ENCODE measurements at regions not wholly inside any gene's neighbourhood (a gene's known extent, or its start where the extent isn't known, plus 50 kb on each side); places are given as distances from the start of the nearest gene placed in this dataset.

DNA sequence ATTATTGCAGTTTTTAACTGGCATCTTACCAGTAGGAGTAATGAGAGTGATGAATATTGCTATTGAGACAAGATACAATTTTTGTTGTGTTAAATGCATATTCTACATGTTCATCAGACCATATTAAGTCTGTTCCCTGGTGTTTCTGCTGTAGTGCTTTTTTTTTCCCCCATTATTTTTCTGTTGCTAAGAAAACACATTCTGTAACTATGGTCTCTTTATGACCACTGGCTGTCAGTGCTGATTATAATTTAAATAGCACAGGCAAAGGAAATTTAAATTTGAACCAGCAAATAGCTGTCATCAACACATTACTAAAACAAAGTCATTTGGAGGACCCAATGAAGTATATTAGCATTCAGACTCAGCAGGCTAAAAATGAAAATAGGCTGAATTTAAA is 98.3 kb upstream of the ANKRD50 start:
- DNase-seq (ENCODE audit: low read depth) = no peak

GRCh38 chr4:124807421-124807820 is 94.9 kb upstream of the ANKRD50 start:
- no peak for DNase-seq (ENCODE audit: low read depth)

- no peak for DNase-seq (ENCODE audit: low read depth)
Observed at GRCh38 chr4:124806403-124806802, 93.9 kb upstream of the ANKRD50 start.

DNA sequence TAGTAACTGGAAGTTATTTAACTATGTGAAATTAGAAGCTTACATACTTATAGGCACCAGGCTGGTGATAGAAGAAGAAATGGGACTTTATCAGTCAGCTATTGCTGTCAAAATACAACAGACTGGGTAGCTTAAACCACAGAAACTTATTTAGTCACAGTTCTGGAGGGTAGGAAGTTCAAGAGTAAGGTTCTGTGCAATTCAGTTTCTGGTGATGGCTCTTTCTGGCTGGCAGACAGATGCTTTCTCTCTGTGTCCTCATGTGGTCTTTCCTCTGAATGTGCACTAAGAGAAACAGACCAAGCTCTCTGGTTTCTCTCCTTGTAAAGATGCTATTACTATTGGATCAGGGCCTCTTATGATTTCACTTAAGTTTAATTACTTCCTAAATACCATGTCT is 92.1 kb upstream of the ANKRD50 start:
- no peak for DNase-seq (ENCODE audit: low read depth)

DNA sequence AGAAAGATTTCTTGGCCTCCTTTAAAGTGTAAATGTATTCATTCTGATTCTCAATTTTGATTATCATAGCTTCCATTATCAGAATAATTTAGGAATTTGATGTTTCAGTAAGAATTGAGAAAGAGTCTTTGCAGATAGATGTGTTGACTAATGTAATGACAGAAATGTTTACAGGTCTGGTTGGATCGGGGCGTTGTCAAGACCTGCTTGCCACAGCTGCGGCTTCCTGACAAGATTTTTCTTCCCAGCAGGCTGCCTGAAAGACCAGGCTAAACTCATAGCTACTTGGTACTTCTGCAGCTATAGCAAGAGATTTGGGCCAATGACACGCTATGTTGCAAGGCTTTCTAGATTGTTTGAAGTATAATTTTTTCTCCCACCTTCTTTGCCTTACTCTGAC is 91.5 kb upstream of the ANKRD50 start:
- no peak for DNase-seq (ENCODE audit: low read depth)

DNA sequence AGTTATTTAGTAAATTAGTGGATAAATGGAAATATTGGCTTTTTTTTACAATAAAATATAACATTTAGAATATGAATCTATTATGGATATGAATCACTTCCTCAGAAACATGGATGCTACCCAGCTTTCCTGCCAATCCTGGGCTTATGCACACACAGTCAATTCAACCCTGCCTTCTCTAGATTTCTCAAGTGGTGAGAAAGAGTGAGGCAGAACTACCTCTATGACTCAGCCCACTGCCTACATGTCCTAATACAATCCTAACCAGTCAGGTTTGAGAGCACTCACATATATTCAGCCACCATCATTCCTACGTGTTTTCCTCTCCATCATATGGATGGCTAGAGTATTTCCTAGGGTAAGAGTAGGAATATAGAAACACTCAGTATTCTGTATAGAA is 91.1 kb upstream of the ANKRD50 start:
- DNase-seq (ENCODE audit: low read depth) = no peak

- no peak for DNase-seq (ENCODE audit: low read depth)
Observed at GRCh38 chr4:124803026-124803425, 90.5 kb upstream of the ANKRD50 start.

- DNase-seq (ENCODE audit: low read depth) = no peak
Observed at GRCh38 chr4:124797223-124797622, 84.7 kb upstream of the ANKRD50 start.

DNA sequence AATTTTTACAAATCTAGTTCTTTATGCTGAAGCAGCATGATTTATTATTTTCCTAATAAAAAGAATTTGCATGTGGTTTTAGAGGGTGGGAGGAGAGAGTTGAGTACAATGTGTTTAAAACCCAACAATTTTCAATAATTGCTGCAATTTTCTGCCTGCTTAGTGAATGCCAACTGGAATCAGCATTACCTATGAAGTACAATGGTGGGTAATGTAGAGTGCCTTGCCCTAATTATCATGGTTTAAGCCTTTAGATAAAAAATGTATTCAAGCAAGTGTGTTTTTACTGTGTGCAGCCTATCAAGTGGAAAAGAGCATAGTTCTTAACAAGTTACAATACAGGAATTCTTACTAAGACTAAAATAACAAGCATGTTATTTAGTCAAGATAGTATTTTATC is 77.9 kb upstream of the ANKRD50 start:
- no peak for DNase-seq (ENCODE audit: low read depth)

- no peak for DNase-seq (ENCODE audit: low read depth)
Observed at GRCh38 chr4:124786634-124787033, 74.1 kb upstream of the ANKRD50 start.

DNA sequence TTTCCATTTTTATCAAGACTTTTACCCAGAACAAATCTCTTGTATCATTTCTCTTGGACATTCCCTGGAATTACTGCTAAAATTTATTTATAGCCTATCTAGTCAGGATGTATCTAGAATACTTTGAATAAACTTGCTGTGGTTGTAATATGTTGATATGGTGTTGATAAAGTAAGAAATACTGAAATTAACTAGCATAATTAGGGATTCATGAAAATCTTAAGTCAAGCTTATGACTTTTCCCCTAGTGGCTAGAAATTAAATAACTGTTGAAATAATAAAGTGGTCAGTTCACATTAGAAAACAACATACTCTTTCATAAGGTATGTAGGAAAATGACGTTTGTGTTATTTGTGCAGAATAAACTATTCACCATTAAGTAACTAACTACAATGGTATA is 73.1 kb upstream of the ANKRD50 start:
- no peak for DNase-seq (ENCODE audit: low read depth)

DNA sequence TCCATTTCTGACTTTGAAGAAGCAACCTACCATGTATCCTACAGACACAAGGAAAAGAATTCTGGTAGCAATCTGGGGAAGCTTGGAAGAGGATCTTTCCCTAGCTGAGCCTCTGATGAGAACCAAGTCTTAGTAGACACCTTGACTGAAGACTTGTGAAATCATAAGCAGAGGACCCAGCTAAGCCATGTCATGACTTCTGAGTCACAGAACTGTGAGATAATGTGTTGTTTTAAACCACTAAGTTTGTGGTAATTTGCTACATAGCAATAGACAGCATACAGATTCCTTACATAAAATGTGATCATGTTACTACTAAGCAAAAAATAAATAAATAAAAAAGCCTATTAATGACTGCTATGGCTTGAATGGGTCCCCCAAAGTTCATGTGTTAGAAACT is 71.3 kb upstream of the ANKRD50 start:
- no peak for DNase-seq (ENCODE audit: low read depth)

DNA sequence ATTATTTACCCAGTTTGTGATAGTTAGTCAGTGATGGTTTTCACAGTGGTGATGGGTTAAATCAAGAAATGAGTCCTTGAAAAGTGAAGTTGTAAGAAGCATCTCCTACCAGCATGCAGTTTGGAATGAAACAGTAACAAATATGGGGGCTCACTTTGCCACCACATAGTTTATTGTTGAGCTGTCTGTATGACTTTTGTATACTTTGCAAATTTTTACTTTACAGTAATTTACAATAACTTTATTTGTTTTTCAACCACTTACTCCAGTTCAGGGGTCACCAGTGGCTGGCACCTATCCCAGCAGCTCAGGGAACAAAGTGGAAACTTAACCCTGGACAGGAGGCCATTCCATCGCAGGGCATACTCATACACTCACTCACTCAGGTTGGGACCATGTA is 64.5 kb upstream of the ANKRD50 start:
- no peak for DNase-seq (ENCODE audit: low read depth)

DNA sequence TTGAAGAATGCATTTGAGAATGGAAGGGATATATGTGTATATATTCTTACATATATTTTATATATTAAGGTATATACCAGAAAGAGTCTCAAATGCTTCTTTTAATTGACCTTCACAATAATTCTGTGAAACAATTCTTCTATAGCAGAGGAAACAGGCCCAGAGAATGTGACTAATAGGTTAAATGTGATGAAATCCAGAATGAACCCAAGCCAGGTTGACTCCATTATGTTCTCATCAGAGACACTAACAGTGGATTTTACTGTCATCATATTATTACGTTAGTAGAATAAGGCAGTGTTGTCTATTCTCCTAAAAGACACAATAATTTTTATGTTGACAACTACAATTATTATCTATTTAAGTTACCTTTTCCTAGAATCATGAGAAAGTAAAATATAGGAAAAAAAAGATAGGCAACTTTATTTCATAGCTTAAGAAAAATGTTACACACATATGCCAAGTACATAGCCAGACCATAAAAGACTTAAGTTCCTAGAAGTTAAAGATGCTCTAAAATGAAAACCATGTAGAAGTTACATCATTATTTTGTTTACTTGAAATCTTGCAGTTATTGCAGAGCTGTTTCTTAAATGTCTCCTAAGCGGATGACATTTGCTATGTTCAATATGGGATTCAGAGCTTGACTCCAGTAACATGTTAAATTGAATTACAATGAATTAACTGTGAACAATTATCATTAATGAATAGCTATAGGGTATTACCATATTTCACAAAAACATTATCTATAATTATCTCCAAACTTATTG is 56.2 kb upstream of the ANKRD50 start:
- no peak for DNase-seq (ENCODE audit: low read depth)

DNA sequence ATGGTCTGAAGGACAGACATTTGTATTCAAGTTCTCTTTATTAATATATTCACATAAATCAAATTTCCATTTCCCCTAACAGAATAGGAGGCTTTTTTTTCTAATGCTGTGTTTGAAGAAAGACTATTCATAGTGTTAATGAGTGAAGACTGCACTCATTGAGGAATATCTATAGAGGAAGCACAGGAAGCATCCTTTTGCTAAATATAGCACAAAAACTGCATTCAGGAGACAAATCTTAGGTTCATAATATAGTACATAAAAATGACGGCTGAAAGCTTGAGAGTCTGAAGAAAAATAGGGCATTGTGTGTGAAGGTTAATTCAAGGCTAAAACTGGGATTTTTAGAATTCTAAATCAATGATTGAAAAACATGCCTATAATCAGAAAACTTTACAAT is 50.4 kb upstream of the ANKRD50 start:
- no peak for DNase-seq (ENCODE audit: low read depth)
